ENCODE measurements at regions not wholly inside any gene's neighbourhood (a gene's known extent, or its start where the extent isn't known, plus 50 kb on each side); places are given as distances from the start of the nearest gene placed in this dataset.

DNA sequence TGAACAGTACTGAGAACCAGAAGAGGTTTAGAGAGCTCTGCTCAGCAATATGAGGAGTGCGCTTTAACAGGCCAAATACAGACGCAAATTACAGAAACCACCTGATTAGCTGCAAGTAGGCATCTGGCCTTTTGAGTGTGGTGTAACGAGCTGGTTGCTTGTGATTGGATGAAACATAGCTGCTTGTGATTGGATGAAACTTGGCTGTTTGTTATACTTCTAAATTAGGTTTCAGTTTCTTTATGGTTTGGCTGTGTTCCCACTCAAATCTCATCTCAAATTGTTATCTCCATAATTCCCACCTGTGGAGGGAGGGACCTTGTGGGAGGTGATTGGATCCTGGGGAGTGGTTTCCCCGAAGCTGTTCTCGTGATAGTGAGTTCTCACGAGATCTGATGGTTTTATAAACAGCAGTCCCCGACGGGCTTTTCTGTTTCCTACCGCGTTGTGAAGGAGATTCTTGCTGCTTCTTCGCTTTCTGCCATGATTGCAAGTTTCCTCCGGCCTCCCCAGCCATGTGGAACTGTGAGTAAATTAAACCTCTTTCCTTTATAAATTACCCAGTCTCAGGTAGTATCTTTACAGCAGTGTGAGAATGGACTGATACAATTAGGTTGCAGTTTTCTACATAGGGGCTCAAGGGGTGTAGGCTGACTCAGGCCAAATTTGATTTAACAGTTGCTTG is 655.9 kb upstream of the MAN1A1 start:
- Histone ChIP-seq H3K4me3 (no peak overlapping the region), H3K9me3 (no peaks in the 10 kb centered on the region), H3K27ac (no peak overlapping the region), H3K27me3 (no peaks in the 10 kb centered on the region), H3K9ac (ENCODE audit: low read depth in 2 of 2, low read length in 2 of 2) (no peak overlapping the region), H3K36me3 (no peaks in the 10 kb centered on the region), H3K4me1 (no peaks in the 10 kb centered on the region)
- DNase-seq = no peak
- TF ChIP-seq, protein P1, sequence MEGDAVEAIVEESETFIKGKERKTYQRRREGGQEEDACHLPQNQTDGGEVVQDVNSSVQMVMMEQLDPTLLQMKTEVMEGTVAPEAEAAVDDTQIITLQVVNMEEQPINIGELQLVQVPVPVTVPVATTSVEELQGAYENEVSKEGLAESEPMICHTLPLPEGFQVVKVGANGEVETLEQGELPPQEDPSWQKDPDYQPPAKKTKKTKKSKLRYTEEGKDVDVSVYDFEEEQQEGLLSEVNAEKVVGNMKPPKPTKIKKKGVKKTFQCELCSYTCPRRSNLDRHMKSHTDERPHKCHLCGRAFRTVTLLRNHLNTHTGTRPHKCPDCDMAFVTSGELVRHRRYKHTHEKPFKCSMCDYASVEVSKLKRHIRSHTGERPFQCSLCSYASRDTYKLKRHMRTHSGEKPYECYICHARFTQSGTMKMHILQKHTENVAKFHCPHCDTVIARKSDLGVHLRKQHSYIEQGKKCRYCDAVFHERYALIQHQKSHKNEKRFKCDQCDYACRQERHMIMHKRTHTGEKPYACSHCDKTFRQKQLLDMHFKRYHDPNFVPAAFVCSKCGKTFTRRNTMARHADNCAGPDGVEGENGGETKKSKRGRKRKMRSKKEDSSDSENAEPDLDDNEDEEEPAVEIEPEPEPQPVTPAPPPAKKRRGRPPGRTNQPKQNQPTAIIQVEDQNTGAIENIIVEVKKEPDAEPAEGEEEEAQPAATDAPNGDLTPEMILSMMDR (IDR thresholded peaks at IDR 0.05) = no peak
- intact Hi-C loops (cut with DNase I) = no loop called here

DNA sequence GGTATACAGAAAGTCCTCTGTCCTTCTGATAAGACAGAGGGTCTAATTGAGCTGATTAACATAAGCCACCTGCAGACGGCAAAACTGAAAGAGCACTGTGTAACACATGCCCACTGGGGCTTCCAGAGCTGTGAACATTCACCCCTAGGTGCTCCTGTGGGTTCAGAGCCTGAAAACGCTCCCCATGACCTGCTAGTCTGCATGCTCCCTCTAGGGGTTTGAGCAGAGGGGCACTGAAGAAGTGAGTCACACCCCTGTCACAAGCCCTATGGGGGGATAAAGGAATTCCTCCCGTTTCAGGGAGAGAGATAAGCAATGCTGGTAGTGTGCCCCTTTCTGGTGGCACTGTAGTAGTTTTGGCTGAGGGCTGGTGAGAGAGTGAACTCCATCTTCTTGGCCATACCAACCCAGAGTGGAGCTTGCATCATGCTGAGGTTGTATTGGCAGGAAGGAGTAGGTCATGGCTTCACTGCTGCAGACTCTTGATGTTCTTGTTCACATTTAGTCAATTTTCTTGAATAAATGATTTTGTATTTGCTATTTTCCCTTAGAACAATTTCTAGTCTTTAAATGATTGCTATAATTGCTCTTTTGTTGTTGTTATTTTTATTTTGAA is 637.5 kb upstream of the MAN1A1 start:
- intact Hi-C loops (cut with DNase I) = no loop called here
- no peak for DNase-seq

DNA sequence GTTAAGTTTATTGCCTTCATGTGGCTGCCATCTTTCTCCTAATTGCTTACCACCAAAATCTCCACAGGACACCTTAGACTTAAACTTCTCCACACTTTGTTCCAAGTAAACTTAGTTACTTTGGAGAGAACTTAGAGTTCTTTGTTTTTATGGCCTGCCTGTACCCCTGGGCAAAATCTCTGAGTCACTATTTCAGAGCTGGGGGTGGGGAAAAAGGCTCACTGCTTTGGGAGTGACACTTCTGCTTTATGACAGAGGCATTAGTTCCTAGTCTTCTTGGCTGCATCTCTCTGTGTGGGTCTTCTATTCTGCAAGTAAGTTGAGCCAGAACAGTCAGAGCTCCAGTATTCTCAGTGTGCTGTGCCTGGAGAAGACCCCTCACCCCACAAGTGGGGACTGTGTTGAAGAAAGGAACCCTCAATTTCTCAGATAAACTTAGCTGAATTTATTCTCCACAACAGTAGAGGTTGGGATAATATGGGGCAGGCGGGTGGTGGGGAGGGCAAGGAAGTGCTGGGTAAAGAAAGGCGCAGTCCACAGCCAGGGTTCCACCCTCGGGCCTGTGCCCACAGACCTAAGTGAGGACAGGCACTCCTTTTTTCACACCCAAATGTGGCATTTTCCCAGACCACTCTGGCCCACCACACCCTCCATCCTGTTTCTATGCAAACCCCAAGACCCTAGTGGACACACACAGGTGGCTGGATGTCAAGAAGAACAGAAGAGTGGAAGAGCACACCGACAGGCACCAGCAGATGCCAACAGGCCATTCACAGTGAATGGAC is 636.6 kb upstream of the MAN1A1 start:
- Histone ChIP-seq H3K27me3 (no peaks in the 10 kb centered on the region), H3K4me3 (no peak overlapping the region), H3K36me3 (no peaks in the 10 kb centered on the region), H3K4me1 (no peaks in the 10 kb centered on the region), H3K9me3 (no peaks in the 10 kb centered on the region), H3K27ac (no peak overlapping the region), H3K9ac (ENCODE audit: low read depth in 2 of 2, low read length in 2 of 2) (no peak overlapping the region)
- TF ChIP-seq, protein P1 (IDR thresholded peaks at IDR 0.05) = no peak
- intact Hi-C loops (cut with DNase I) = no loop called here
- no peak for DNase-seq

More for the DNA sequence above, 637.5 kb upstream of the MAN1A1 start:
- no peak overlapping the region for H3K9ac ChIP-seq (ENCODE audit: low read depth in 2 of 2, low read length in 2 of 2)
- no peaks in the 10 kb centered on the region for H3K36me3 ChIP-seq
- no peaks in the 10 kb centered on the region for H3K9me3 ChIP-seq
- no peak overlapping the region for H3K4me3 ChIP-seq
- no peaks in the 10 kb centered on the region for H3K27me3 ChIP-seq
- no peaks in the 10 kb centered on the region for H3K4me1 ChIP-seq
- TF ChIP-seq, protein P1 (IDR thresholded peaks at IDR 0.05) = no peak
- no peak overlapping the region for H3K27ac ChIP-seq

DNA sequence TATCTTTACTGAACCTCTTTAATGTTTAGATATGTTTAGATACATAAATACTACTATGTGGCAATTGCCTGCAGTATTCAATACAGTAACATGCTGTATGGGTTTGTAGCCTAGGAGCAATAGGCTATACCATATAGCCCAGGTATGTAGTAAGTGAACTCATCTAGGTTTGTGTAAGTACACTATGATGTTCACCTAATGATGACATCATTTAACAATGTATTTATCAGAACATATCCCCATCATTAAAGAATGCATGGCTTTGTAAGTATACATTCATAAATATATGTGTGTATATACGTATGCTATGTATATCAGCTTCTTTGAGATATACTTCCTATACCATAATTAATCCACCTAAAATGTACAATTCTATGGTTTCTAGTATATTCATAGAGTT is 631.2 kb upstream of the MAN1A1 start:
- H3K9me3 ChIP-seq = no peaks in the 10 kb centered on the region
- H3K9ac ChIP-seq (ENCODE audit: low read depth in 2 of 2, low read length in 2 of 2) = no peak overlapping the region
- no peak for DNase-seq
- no peak overlapping the region for H3K4me3 ChIP-seq
- H3K27ac ChIP-seq = no peak overlapping the region
- TF ChIP-seq, protein P1 (IDR thresholded peaks at IDR 0.05) = no peak
- no peaks in the 10 kb centered on the region for H3K27me3 ChIP-seq
- H3K36me3 ChIP-seq = no peaks in the 10 kb centered on the region
- intact Hi-C loops (cut with DNase I) = no loop called here
- H3K4me1 ChIP-seq = no peaks in the 10 kb centered on the region

DNA sequence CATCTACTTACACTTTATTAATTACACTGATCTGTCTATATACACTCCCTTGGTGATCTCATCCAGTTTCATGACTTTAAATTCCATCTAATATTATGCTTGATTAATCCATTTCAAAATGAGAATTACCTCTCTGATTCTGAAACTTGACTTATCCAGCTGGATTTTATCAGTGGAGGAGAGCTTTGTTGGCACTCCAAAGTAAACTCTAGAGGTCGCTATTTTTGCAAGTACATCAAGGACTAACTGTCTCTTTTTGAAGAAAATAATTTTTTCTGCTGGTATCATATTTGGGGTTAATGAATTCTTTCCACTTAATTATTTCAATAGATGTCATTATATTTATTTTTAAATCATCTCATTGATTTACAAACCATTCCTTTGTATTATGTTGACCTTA is 630.3 kb upstream of the MAN1A1 start:
- Histone ChIP-seq H3K36me3 (no peaks in the 10 kb centered on the region), H3K4me3 (no peak overlapping the region), H3K9ac (ENCODE audit: low read depth in 2 of 2, low read length in 2 of 2) (no peak overlapping the region), H3K9me3 (no peaks in the 10 kb centered on the region), H3K4me1 (no peaks in the 10 kb centered on the region), H3K27ac (no peak overlapping the region), H3K27me3 (no peaks in the 10 kb centered on the region)
- intact Hi-C loops (cut with DNase I) = loop anchor here (10.0 kb wide), 1 partner anchor 645 kb away; no protein-coding TSS in a partner anchor
- no peak for DNase-seq
- TF ChIP-seq, protein P1 (IDR thresholded peaks at IDR 0.05) = no peak

Measured in colonic mucosa (tissue), 4 donors.